ENCODE measurements at regions not wholly inside any gene's neighbourhood (a gene's known extent, or its start where the extent isn't known, plus 50 kb on each side); places are given as distances from the start of the nearest gene placed in this dataset.
A peak's percentile ranks its signal among the peaks of the same experiment; 100 is the strongest.
"Not testable (repeated sequence)": the region's sequence is repeated elsewhere in the genome, so short reads cannot be mapped to it uniquely, and the experiment has no call there.

- DNase-seq = no peak
These were observed 128.8 kb downstream of the LMNTD1 start for GRCh38 chr12:25424211-25424731.

GRCh38 chr12:25423355-25424050 is 129.6 kb downstream of the LMNTD1 start:
- DNase-seq = no peak

GRCh38 chr12:25422241-25422640 is 130.8 kb downstream of the LMNTD1 start:
- no peak for DNase-seq

GRCh38 chr12:25421651-25422167 is 131.4 kb downstream of the LMNTD1 start:
- DNase-seq = no peak

- no peak for DNase-seq
These were observed 133.0 kb downstream of the LMNTD1 start for GRCh38 chr12:25420116-25420515.

- no peak for DNase-seq
These were observed 133.5 kb downstream of the LMNTD1 start for GRCh38 chr12:25419595-25419994.

- no peak for DNase-seq
These were observed 136.0 kb downstream of the LMNTD1 start for GRCh38 chr12:25417071-25417470.

- no peak for DNase-seq
These were observed 136.6 kb downstream of the LMNTD1 start for GRCh38 chr12:25416516-25416915.

- DNase-seq = no peak
These were observed 138.1 kb downstream of the LMNTD1 start for GRCh38 chr12:25415004-25415403.

GRCh38 chr12:25412735-25413134 is 140.3 kb downstream of the LMNTD1 start:
- no peak for DNase-seq

GRCh38 chr12:25404955-25405354 is 148.1 kb downstream of the LMNTD1 start:
- no peak for DNase-seq

- DNase-seq = no peak
These were observed 151.0 kb upstream of the KRAS start for GRCh38 chr12:25401547-25402345.

- peak; percentile 64 for DNase-seq
These were observed 146.3 kb upstream of the KRAS start for GRCh38 chr12:25397001-25397400.

GRCh38 chr12:25395227-25395626 is 144.5 kb upstream of the KRAS start:
- DNase-seq = no peak

- not testable (repeated sequence) for DNase-seq
These were observed 144.0 kb upstream of the KRAS start for GRCh38 chr12:25394775-25395174.

- no peak for DNase-seq
These were observed 143.3 kb upstream of the KRAS start for GRCh38 chr12:25394025-25394424.

- not testable (repeated sequence) for DNase-seq
These were observed 140.6 kb upstream of the KRAS start for GRCh38 chr12:25391346-25391745.

GRCh38 chr12:25388183-25388582 is 137.5 kb upstream of the KRAS start:
- no peak for DNase-seq

- no peak for DNase-seq
These were observed 137.0 kb upstream of the KRAS start for GRCh38 chr12:25387732-25388050.

- DNase-seq = peak; percentile 36
These were observed 136.4 kb upstream of the KRAS start for GRCh38 chr12:25386831-25387731.

- no peak for DNase-seq
These were observed 134.1 kb upstream of the KRAS start for GRCh38 chr12:25384893-25385248.

- no peak for DNase-seq
These were observed 133.5 kb upstream of the KRAS start for GRCh38 chr12:25384038-25384892.

Data from NCI-H524 treated with DMSO at 0.1 percent for 48 hours (cell line).